DMS153 treated with DMSO at 0.1 percent for 48 hours (cell line): ENCODE measurements at regions not wholly inside any gene's neighbourhood (a gene's known extent, or its start where the extent isn't known, plus 50 kb on each side); places are given as distances from the start of the nearest gene placed in this dataset.

Experiments
- DNase-seq: peaks from one replicate; lab custom pipeline; 2025; ENCODE audit not compliant: unreplicated experiment; lab: John Stamatoyannopoulos, UW

GRCh38 chr19:32255536-32256295 lies 89.7 kb upstream of the ZNF507 start:
- no peak for DNase-seq

GRCh38 chr19:32256341-32256975 lies 89.0 kb upstream of the ZNF507 start:
- DNase-seq, result no peak

- no peak for DNase-seq
These were observed 87.9 kb upstream of the ZNF507 start for GRCh38 chr19:32257326-32258073.

- no peak for DNase-seq
These were observed 87.2 kb upstream of the ZNF507 start for GRCh38 chr19:32258167-32258566.

GRCh38 chr19:32264568-32264967 lies 80.8 kb upstream of the ZNF507 start:
- DNase-seq, result no peak

GRCh38 chr19:32265995-32266394 lies 79.4 kb upstream of the ZNF507 start:
- no peak for DNase-seq

- DNase-seq, result no peak
These were observed 79.0 kb upstream of the ZNF507 start for GRCh38 chr19:32266460-32266859.

- DNase-seq, result no peak
These were observed 77.0 kb upstream of the ZNF507 start for GRCh38 chr19:32268381-32268780.

GRCh38 chr19:32269831-32270230 lies 75.6 kb upstream of the ZNF507 start:
- DNase-seq, result no peak

GRCh38 chr19:32273483-32273882 lies 71.9 kb upstream of the ZNF507 start:
- DNase-seq, result no peak

GRCh38 chr19:32287086-32287485 lies 58.3 kb upstream of the ZNF507 start:
- DNase-seq, result no peak

GRCh38 chr19:32287811-32288227 lies 57.6 kb upstream of the ZNF507 start:
- no peak for DNase-seq

- no peak for DNase-seq
These were observed 55.7 kb upstream of the ZNF507 start for GRCh38 chr19:32289566-32290210.

GRCh38 chr19:32291876-32292275 lies 53.5 kb upstream of the ZNF507 start:
- no peak for DNase-seq

GRCh38 chr19:32294871-32295438 lies 50.5 kb upstream of the ZNF507 start:
- DNase-seq, result no peak
